IPS DF 6.9 (cell line): ENCODE measurements at regions not wholly inside any gene's neighbourhood (a gene's known extent, or its start where the extent isn't known, plus 50 kb on each side); places are given as distances from the start of the nearest gene placed in this dataset.
"Not testable (repeated sequence)": the region's sequence is repeated elsewhere in the genome, so short reads cannot be mapped to it uniquely, and the experiment has no call there.

Source experiments
- DNase-seq: peaks from one replicate; pipeline ENCODE4 v3.0.0-alpha.2; 2013; ENCODE audit warnings: low read depth, low spot score
- H3K27ac ChIP-seq: one replicate; pipeline ENCODE4 v1.5.1; 2013; ENCODE audit warnings: low read length, control low read depth
- H3K27me3 ChIP-seq: 2 replicates; pipeline ENCODE4 v1.6.1; 2013; ENCODE audit warnings: mild to moderate bottlenecking, low read length; ENCODE audit not compliant: control insufficient read depth, insufficient read depth
- H3K36me3 ChIP-seq: 2 replicates; pipeline ENCODE4 v1.6.1; 2013; ENCODE audit warnings: low read length; ENCODE audit not compliant: control insufficient read depth, insufficient read depth
- H3K4me1 ChIP-seq: 2 replicates; pipeline ENCODE4 v1.6.1; 2013; ENCODE audit warnings: low read length; ENCODE audit not compliant: control insufficient read depth, insufficient read depth
- H3K4me3 ChIP-seq: 2 replicates; pipeline ENCODE4 v1.5.1; 2013; ENCODE audit warnings: mild to moderate bottlenecking, low read length
- H3K9me3 ChIP-seq: 2 replicates; pipeline ENCODE4 v1.6.1; 2013; ENCODE audit warnings: low read length, inconsistent platforms; ENCODE audit not compliant: control insufficient read depth, insufficient read depth
- WGBS: extraction: QIAGEN DNeasy Blood & Tissue Kit; methylation state at CpG from one replicate; pipeline ENCODE4 v1.1.7; 2013; ENCODE audit warnings: mixed read lengths, missing lambda C conversion rate; ENCODE audit not compliant: insufficient read length, insufficient coverage; 5-methylcytosine and 5-hydroxymethylcytosine counted together

- H3K4me3 ChIP-seq: no peak overlapping the region
- no peaks in the 10 kb centered on the region for H3K4me1 ChIP-seq
- no peaks in the 10 kb centered on the region for H3K27me3 ChIP-seq
- WGBS: no CpG with 5 or more reads among the region's 1 CpG
- no peaks in the 10 kb centered on the region for H3K36me3 ChIP-seq
- no peak overlapping the region for H3K27ac ChIP-seq
- H3K9me3 ChIP-seq: no peaks in the 10 kb centered on the region
- no peak for DNase-seq
Observed at GRCh38 chr1:106296431-106296830, 760.0 kb upstream of the PRMT6 start.

GRCh38 chr1:106304106-106304505 lies 752.4 kb upstream of the PRMT6 start:
- Histone ChIP-seq H3K4me1 (no peaks in the 10 kb centered on the region), H3K27ac (no peak overlapping the region), H3K36me3 (no peaks in the 10 kb centered on the region), H3K4me3 (no peak overlapping the region), H3K27me3 (no peaks in the 10 kb centered on the region), H3K9me3 (no peaks in the 10 kb centered on the region)
- WGBS: no CpG with 5 or more reads among the region's 3 CpGs
- DNase-seq: no peak

GRCh38 chr1:106319612-106320011 lies 736.9 kb upstream of the PRMT6 start:
- Histone ChIP-seq H3K36me3 (no peaks in the 10 kb centered on the region), H3K27ac (no peak overlapping the region), H3K27me3 (no peaks in the 10 kb centered on the region), H3K4me1 (no peaks in the 10 kb centered on the region), H3K9me3 (no peaks in the 10 kb centered on the region), H3K4me3 (no peak overlapping the region)
- DNase-seq: no peak
- no CpG with 5 or more reads among the region's 3 CpGs for WGBS

- H3K36me3 ChIP-seq: no peaks in the 10 kb centered on the region
- no peak for DNase-seq
- no CpG with 5 or more reads among the region's 5 CpGs for WGBS
Observed at GRCh38 chr1:106325600-106325999, 730.9 kb upstream of the PRMT6 start.

GRCh38 chr1:106344494-106344893 lies 712.0 kb upstream of the PRMT6 start:
- Histone ChIP-seq H3K27ac (no peak overlapping the region), H3K4me3 (no peak overlapping the region), H3K27me3 (no peaks in the 10 kb centered on the region), H3K4me1 (no peaks in the 10 kb centered on the region), H3K36me3 (no peaks in the 10 kb centered on the region), H3K9me3 (no peaks in the 10 kb centered on the region)
- no CpG with 5 or more reads among the region's 4 CpGs for WGBS
- no peak for DNase-seq

More at GRCh38 chr1:106325600-106325999, 730.9 kb upstream of the PRMT6 start:
- Histone ChIP-seq H3K9me3 (no peaks in the 10 kb centered on the region), H3K27ac (no peak overlapping the region), H3K4me3 (no peak overlapping the region), H3K4me1 (no peaks in the 10 kb centered on the region), H3K27me3 (no peaks in the 10 kb centered on the region)

GRCh38 chr1:106360252-106360651 lies 696.2 kb upstream of the PRMT6 start:
- no CpG with 5 or more reads among the region's 2 CpGs for WGBS
- H3K4me1 ChIP-seq: no peaks in the 10 kb centered on the region
- DNase-seq: no peak
- H3K36me3 ChIP-seq: no peaks in the 10 kb centered on the region
- no peak overlapping the region for H3K4me3 ChIP-seq
- no peak overlapping the region for H3K27ac ChIP-seq
- no peaks in the 10 kb centered on the region for H3K9me3 ChIP-seq
- H3K27me3 ChIP-seq: no peaks in the 10 kb centered on the region

- Histone ChIP-seq H3K4me1 (no peaks in the 10 kb centered on the region; the same call in 1 of the 2 replicates), H3K36me3 (no peaks in the 10 kb centered on the region), H3K27me3 (no peaks in the 10 kb centered on the region), H3K4me3 (no peak overlapping the region), H3K9me3 (no peaks in the 10 kb centered on the region), H3K27ac (no peak overlapping the region)
- no CpG with 5 or more reads among the region's 4 CpGs for WGBS
- no peak for DNase-seq
Observed at GRCh38 chr1:106366627-106367319, 689.7 kb upstream of the PRMT6 start.

- no peaks in the 10 kb centered on the region for H3K27me3 ChIP-seq
- no peaks in the 10 kb centered on the region for H3K4me1 ChIP-seq
- DNase-seq: no peak
- H3K4me3 ChIP-seq: no peak overlapping the region
- H3K36me3 ChIP-seq: no peaks in the 10 kb centered on the region
- H3K27ac ChIP-seq: no peak overlapping the region
- H3K9me3 ChIP-seq: no peaks in the 10 kb centered on the region
Observed at GRCh38 chr1:106378261-106378660, 678.2 kb upstream of the PRMT6 start.

GRCh38 chr1:106380772-106381171 lies 675.7 kb upstream of the PRMT6 start:
- WGBS: no CpG with 5 or more reads among the region's 1 CpG
- Histone ChIP-seq H3K4me1 (no peaks in the 10 kb centered on the region), H3K4me3 (no peak overlapping the region), H3K9me3 (no peaks in the 10 kb centered on the region), H3K36me3 (no peaks in the 10 kb centered on the region), H3K27me3 (no peaks in the 10 kb centered on the region), H3K27ac (no peak overlapping the region)
- DNase-seq: no peak

GRCh38 chr1:106389160-106389559 lies 667.3 kb upstream of the PRMT6 start:
- not testable (repeated sequence) for H3K27me3 ChIP-seq, H3K9me3 ChIP-seq, H3K36me3 ChIP-seq, H3K27ac ChIP-seq, H3K4me1 ChIP-seq, H3K4me3 ChIP-seq, DNase-seq
- WGBS: 100% methylated on average over 2 of the region's 4 CpGs

GRCh38 chr1:106393046-106393445 lies 663.4 kb upstream of the PRMT6 start:
- Histone ChIP-seq H3K9me3 (no peaks in the 10 kb centered on the region), H3K36me3 (no peaks in the 10 kb centered on the region), H3K27ac (no peak overlapping the region), H3K4me3 (no peak overlapping the region), H3K27me3 (no peaks in the 10 kb centered on the region), H3K4me1 (no peaks in the 10 kb centered on the region)
- no peak for DNase-seq
- WGBS: no CpG with 5 or more reads among the region's 1 CpG
